Activated CD4-positive, alpha-beta T cell treated with anti-CD3 and anti-CD28 coated beads for 36 hours (primary cell): ENCODE measurements at regions not wholly inside any gene's neighbourhood (a gene's known extent, or its start where the extent isn't known, plus 50 kb on each side); places are given as distances from the start of the nearest gene placed in this dataset.

Experiments
- ATAC-seq: fragments of 200-7000 bp; cut with Tn5 transposase; one replicate; pipeline ENCODE4 v1.10.0; 2021; ENCODE audit warnings: mild to moderate bottlenecking, moderate library complexity
- CTCF ChIA-PET: fragments of 350-600 bp; sonication (Branson Sonifier 250); formaldehyde crosslinking; loops from one replicate; lab custom pipeline; 2021; ENCODE audit warnings: antibody characterized with exemption; lab: Charles Lee
- POLR2A ChIA-PET: fragments of 350-600 bp; sonication (Branson Sonifier 250); formaldehyde crosslinking; loops from one replicate; lab custom pipeline; 2021; ENCODE audit warnings: antibody characterized with exemption, inconsistent platforms; lab: Charles Lee
- DNase-seq: peaks from one replicate; pipeline ENCODE4 v3.0.0-alpha.2; 2020
- H3K27ac Mint-ChIP-seq: one replicate; pipeline ENCODE4 v1.8.0; 2021; ENCODE audit warnings: mixed read lengths
- H3K27me3 Mint-ChIP-seq: one replicate; pipeline ENCODE4 v1.8.0; 2021; ENCODE audit warnings: mixed read lengths
- H3K36me3 Mint-ChIP-seq: one replicate; pipeline ENCODE4 v1.8.0; 2021; ENCODE audit warnings: low read depth, mixed read lengths
- H3K4me1 Mint-ChIP-seq: one replicate; pipeline ENCODE4 v1.8.0; 2021; ENCODE audit warnings: mixed read lengths
- H3K4me3 Mint-ChIP-seq: one replicate; pipeline ENCODE4 v1.8.0; 2021; ENCODE audit warnings: mild to moderate bottlenecking, moderate library complexity, mixed read lengths
- H3K9me3 Mint-ChIP-seq: one replicate; pipeline ENCODE4 v1.8.0; 2021; ENCODE audit warnings: low read depth, mixed read lengths
- intact Hi-C, 2 experiments: fragments of 100-400 bp; cut with DNase I in 1 of 2; cut with micrococcal nuclease in 1 of 2; formaldehyde crosslinking; loops; one replicate each; pipeline versions ENCODE4 v1.14.2 to v1.15.1; 2022 to 2024; cut with DNase I, micrococcal nuclease

DNA sequence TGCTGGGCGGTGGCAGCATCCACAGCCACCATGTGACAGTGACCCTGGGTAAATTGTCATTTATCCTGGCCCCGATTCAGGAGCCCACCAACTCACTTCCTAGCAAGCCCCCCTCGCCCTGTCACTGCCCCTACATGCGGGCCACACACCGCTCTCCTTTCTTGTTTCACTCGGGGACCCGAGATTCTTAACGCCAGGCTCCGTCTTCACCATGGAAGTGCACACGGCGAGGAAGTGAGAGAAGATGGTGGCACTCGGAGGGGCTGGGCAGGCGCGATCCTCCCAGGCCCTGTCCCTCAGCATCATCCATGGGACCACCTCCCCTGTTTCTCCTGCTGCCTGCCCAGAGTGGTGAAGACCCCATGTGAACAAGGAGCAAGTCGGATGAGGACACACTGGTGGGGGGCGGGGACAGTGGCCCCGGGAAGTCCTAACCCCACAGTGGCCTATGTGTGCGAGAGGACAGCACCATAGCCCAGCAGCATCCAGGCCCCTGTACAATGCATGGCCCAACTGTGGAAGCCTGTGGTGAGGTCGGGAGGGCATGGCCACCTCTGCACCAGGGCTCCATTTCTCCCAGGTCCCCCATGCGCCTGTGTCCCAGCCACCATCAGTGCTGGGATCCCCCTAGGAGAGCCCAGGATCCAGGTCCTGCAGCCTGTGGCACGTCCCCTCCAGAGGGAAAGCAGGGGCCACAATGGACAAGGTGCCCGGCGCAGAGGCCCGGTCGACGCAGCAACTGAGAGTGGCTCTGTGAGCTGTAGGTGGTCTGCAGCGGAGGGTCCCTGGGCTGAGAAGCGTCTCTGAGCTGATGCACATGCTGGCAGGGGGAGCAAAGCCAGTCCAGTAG lies 262.8 kb downstream of the BRD1 start:
- no peak for ATAC-seq
- no peaks in the 10 kb centered on the region for H3K4me1 Mint-ChIP-seq
- ChIA-PET CTCF (interaction anchor here (0.6 kb wide), 1 partner anchor 1160 kb away, joined by 3 read pairs; no protein-coding TSS in a partner anchor), POLR2A (no interaction called here)
- no peak overlapping the region for H3K27ac Mint-ChIP-seq
- intact Hi-C loops, result no loop called here
- no peak overlapping the region for H3K4me3 Mint-ChIP-seq
- peaks cover 12% of the 10 kb centered on the region for H3K36me3 Mint-ChIP-seq
- no peak for DNase-seq
- H3K9me3 Mint-ChIP-seq, result peaks cover 7% of the 10 kb centered on the region
- no peaks in the 10 kb centered on the region for H3K27me3 Mint-ChIP-seq

DNA sequence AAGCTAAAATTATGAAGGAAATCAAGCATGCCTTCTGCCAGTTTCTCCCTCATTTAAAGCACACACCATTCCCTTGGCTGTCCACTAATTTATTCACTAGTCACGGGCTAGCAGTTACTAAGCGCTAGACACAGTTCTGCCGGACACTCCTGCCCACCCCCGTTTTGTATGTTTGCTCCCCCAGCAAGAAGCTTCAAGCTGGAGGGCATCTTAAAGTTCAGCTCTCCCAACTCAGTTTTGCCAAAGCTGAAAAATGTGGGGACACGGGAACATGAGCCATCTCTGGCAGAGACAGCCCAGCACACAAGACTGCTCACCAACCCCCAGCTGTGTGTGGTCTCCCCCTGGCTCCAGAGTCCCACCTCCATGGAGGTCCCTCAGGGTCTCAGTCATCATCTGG lies 263.6 kb downstream of the BRD1 start:
- ATAC-seq (no peak), DNase-seq (no peak)
- intact Hi-C loops, result no loop called here
- POLR2A ChIA-PET, result no interaction called here
- Mint-ChIP-seq H3K27me3 (no peaks in the 10 kb centered on the region), H3K4me3 (no peak overlapping the region), H3K36me3 (peaks cover 11% of the 10 kb centered on the region), H3K27ac (no peak overlapping the region), H3K4me1 (no peaks in the 10 kb centered on the region), H3K9me3 (peaks cover 7% of the 10 kb centered on the region)
- CTCF ChIA-PET, result no interaction called here

DNA sequence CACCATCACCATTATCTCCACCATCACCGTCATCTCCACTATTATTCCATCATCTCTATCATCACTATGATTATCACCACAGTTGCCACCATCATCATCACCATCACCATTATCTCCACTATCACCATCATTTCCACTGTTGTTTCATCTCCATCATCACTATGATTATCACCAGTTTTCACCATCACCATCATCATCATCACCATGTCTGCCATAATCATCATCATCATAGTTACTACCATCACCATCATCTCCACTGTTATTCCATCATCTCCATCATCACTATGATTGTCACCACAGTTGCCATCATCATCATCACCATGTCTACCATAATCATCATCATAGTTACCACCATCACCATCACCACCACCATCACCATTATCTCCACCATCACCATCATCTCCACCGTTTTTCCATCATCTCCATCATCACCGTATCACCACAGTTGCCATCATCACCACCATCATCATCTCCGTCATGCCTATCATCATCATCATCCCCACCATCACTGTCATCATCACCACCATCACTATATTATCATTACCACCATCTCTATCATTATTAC lies 264.9 kb downstream of the BRD1 start:
- CTCF ChIA-PET, result no interaction called here

DNA sequence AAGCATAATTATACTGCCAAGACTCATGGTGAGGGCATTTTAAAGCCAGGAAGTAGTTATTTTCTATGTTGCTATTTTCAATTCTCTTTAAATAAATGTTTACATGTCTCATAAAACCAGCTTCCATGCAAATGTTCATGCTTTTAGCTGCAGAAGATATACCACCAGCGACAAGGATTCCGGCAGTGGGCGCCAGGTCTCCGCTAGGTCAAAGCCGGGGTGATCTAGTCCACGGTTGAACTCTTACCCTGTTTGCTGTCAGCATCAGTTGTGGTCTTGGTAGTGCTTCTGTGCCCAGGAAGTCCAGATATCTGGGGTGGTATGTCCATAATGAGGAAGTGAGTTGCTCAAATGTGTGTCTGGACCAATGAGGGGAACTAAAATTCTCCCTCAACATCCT lies 265.7 kb downstream of the BRD1 start:
- ATAC-seq, result no peak
- POLR2A ChIA-PET, result no interaction called here
- DNase-seq, result no peak
- intact Hi-C loops, result no loop called here
- Mint-ChIP-seq H3K4me3 (no peak overlapping the region), H3K4me1 (no peaks in the 10 kb centered on the region), H3K9me3 (peaks cover 10% of the 10 kb centered on the region), H3K36me3 (peaks cover 21% of the 10 kb centered on the region), H3K27me3 (no peaks in the 10 kb centered on the region), H3K27ac (no peak overlapping the region)
- CTCF ChIA-PET, result no interaction called here

More for the DNA sequence above, 264.9 kb downstream of the BRD1 start:
- Mint-ChIP-seq H3K9me3 (peaks cover 7% of the 10 kb centered on the region), H3K27ac (no peak overlapping the region), H3K4me1 (no peaks in the 10 kb centered on the region), H3K4me3 (no peak overlapping the region), H3K36me3 (peaks cover 16% of the 10 kb centered on the region), H3K27me3 (no peaks in the 10 kb centered on the region)
- DNase-seq (no peak), ATAC-seq (no peak)
- intact Hi-C loops, result no loop called here
- POLR2A ChIA-PET, result no interaction called here

DNA sequence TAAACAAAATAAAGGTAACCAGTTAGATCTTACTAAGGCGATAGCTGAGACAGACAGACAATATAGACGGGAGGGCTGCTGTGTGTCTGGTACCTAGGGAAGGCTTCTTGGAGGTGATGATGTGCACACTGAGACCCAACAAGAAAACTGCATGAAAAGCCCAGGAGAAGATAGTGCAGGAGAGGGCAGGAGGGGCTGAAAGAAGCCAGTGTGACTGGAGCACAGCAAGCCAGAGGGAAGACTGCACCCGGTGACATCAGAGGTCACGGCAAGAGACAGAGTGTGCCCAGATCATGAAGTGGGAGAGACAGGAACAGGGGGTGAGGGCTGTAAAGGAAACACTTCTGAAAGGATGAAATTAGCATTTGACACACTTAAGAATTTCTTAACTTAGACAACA lies 266.3 kb downstream of the BRD1 start:
- no peak overlapping the region for H3K4me3 Mint-ChIP-seq
- no peak overlapping the region for H3K27ac Mint-ChIP-seq
- CTCF ChIA-PET, result no interaction called here
- H3K36me3 Mint-ChIP-seq, result peaks cover 24% of the 10 kb centered on the region
- H3K27me3 Mint-ChIP-seq, result no peaks in the 10 kb centered on the region
- peaks cover 10% of the 10 kb centered on the region for H3K9me3 Mint-ChIP-seq
- POLR2A ChIA-PET, result no interaction called here
- DNase-seq (no peak), ATAC-seq (no peak)
- intact Hi-C loops, result no loop called here
- no peaks in the 10 kb centered on the region for H3K4me1 Mint-ChIP-seq

DNA sequence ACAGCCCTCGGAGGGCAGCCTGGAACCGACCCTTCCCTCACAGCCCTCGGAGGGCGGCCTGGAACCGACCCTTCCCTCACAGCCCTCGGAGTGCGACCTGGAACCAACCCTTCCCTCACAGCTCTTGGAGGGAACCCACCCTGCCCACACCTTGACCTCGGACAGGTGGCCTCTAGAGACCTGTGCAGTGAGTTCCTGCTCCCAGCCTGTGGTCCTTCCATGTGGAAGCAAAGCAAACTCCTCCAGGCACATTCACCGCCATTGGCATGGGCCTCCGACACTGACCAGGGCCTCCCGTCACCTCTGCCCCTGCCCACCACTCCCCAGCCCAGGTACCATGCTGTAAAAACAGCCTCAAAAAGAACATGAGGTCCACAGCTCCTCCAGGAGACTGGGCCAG lies 272.1 kb downstream of the BRD1 start:
- intact Hi-C loops, result no loop called here
- no peak overlapping the region for H3K4me3 Mint-ChIP-seq
- no peaks in the 10 kb centered on the region for H3K4me1 Mint-ChIP-seq
- ATAC-seq, result no peak
- H3K27ac Mint-ChIP-seq, result no peak overlapping the region
- H3K27me3 Mint-ChIP-seq, result no peaks in the 10 kb centered on the region
- ChIA-PET CTCF (no interaction called here), POLR2A (no interaction called here)
- DNase-seq, result no peak
- peaks cover 18% of the 10 kb centered on the region for H3K36me3 Mint-ChIP-seq
- peaks cover 3% of the 10 kb centered on the region for H3K9me3 Mint-ChIP-seq

DNA sequence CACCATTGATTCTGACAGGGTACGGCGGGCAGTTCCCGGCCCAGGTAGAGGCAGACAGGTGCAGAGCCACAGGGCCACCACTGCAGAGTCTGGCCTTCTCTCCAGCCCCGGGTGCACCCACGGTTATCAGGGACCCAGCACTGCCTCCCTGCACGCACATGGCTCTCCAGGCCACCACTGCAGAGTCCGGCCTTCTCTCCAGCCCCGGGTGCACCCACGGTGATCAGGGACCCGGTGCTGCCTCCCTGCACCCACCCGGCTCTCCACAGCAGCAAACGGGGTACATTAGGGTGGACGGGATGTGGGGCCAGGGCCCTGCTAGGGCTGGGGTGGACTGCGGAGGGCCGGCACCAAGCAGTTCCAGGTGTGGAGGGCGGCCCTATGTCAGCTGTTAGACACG lies 272.9 kb downstream of the BRD1 start:
- Mint-ChIP-seq H3K9me3 (peaks cover 3% of the 10 kb centered on the region), H3K4me3 (no peak overlapping the region), H3K36me3 (peaks cover 14% of the 10 kb centered on the region), H3K4me1 (no peaks in the 10 kb centered on the region), H3K27ac (no peak overlapping the region), H3K27me3 (no peaks in the 10 kb centered on the region)
- intact Hi-C loops, result no loop called here
- ChIA-PET CTCF (no interaction called here), POLR2A (no interaction called here)
- ATAC-seq (no peak), DNase-seq (no peak)

DNA sequence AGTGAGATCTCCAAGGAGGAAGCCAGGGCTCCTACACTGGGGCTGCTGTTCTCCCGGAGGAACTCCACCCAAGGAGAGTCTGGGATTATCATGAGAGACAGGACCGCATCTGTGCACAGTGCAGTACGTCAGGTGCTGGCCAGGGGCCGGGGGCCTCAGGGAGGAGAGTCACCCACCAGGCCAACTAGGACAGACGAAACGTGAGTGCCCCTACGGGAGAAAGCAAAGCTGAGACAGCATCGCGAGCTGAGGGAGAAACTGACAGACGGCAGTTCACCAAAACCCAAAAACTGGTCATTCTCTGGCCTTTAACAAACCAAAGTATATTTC lies 273.4 kb downstream of the BRD1 start:
- Mint-ChIP-seq H3K27me3 (no peaks in the 10 kb centered on the region), H3K27ac (no peak overlapping the region), H3K9me3 (peaks cover 3% of the 10 kb centered on the region), H3K4me1 (no peaks in the 10 kb centered on the region), H3K36me3 (peaks cover 14% of the 10 kb centered on the region), H3K4me3 (no peak overlapping the region)
- no peak for ATAC-seq
- intact Hi-C loops, result no loop called here
- ChIA-PET POLR2A (no interaction called here), CTCF (no interaction called here)
- DNase-seq, result no peak

DNA sequence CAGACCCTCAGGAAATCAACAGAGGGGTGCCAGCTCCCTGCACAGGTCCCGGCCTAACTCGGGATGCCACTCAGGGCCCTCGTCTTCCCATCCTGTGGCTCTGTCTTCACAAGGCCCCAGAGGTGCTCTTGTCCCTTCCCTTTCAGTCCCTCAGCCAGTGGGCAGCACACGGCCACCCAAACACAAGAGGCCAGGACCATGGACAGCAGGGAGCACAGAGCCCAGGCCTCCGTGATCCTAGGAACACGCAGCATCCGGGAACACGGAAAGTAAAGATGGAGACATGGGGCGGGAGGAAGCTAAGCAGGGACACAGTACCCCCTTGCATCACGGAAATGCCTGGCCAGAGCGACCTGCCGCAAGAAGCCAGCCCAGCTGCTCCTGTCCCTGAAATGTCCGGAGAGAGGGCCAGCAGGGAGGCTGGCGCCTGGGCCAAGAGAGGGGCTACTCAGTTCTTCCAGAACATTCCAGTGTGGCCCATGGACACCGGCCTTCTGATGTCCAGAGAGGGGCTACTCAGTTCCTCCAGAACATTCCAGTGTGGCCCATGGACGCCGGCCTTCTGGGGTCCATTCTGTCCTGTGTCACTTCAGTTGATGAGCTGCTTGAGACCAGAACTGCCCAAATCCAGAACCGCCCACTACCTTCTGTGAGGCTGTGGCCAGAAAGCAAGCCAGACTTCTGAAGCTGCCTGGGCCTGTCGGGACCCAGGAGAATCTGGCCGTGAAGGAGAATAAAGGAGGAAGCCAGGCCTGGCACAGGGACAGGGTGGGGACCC lies 274.0 kb downstream of the BRD1 start:
- no peak overlapping the region for H3K27ac Mint-ChIP-seq
- ATAC-seq (no peak), DNase-seq (no peak)
- ChIA-PET POLR2A (no interaction called here), CTCF (no interaction called here)
- peaks cover 12% of the 10 kb centered on the region for H3K36me3 Mint-ChIP-seq
- no peak overlapping the region for H3K4me3 Mint-ChIP-seq
- peaks cover 3% of the 10 kb centered on the region for H3K9me3 Mint-ChIP-seq
- H3K27me3 Mint-ChIP-seq, result no peaks in the 10 kb centered on the region
- no peaks in the 10 kb centered on the region for H3K4me1 Mint-ChIP-seq
- intact Hi-C loops, result no loop called here

DNA sequence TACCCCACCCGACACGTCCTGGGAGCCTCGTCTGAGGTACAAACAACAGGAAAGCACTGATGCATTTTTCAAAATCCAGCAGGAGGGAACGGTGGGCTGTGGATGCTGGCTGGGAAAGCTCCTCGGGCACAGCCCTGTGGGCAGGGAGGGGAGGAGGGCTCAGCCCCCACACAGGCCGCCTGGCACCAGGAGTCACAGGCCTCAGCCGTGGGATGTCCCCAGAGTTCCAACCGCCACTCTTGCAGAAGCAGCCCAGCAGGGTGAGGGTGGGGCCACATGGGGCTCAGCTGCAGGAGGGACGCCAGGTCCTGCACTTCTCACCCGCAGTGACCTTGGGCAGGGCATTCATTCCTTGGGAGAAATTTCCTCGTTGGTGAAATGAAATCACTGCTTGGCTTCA lies 274.6 kb downstream of the BRD1 start:
- ATAC-seq (no peak), DNase-seq (no peak)
- no peak overlapping the region for H3K27ac Mint-ChIP-seq
- ChIA-PET CTCF (no interaction called here), POLR2A (no interaction called here)
- peaks cover 3% of the 10 kb centered on the region for H3K9me3 Mint-ChIP-seq
- intact Hi-C loops, result no loop called here
- H3K4me3 Mint-ChIP-seq, result no peak overlapping the region
- H3K36me3 Mint-ChIP-seq, result peaks cover 8% of the 10 kb centered on the region
- H3K27me3 Mint-ChIP-seq, result no peaks in the 10 kb centered on the region
- no peaks in the 10 kb centered on the region for H3K4me1 Mint-ChIP-seq

DNA sequence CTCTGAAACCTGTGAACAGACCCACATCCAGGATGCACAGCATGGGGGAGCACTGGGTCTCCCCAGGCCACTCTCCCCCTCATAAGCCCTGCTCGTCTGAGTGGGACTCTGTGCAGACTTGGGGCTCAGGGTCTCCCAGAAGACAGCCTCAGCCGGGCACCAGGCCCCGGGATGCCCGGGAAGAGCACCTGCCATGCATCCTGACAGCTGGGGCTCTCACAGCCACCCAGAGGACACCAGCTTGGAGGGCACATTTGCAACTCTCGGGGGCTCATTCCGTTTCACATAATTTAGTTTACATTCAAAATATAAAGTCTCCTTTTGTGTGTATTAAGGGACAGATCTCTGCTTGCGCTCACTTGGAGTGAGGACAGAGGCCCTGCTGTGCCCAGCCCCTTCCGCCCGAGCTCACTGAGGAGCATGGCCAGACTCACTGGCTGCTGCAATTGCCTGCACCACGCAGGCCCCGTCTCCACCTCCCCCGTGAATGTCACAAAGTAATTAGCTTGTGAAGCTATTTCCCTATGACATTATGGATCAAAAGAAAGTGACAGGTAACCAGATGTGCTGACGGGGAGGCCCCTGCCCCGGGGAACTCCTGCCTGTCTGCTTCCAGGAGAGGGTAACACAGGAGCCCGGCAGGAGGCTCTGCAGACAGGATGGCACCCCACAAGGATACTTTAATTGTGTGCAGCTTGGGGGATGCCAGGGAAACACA lies 275.6 kb downstream of the BRD1 start:
- Mint-ChIP-seq H3K4me1 (no peaks in the 10 kb centered on the region), H3K27ac (no peak overlapping the region), H3K27me3 (no peaks in the 10 kb centered on the region), H3K9me3 (peaks cover under 1% of the 10 kb centered on the region), H3K4me3 (no peak overlapping the region), H3K36me3 (peaks cover 5% of the 10 kb centered on the region)
- intact Hi-C loops, result no loop called here
- DNase-seq, result no peak
- CTCF ChIA-PET, result no interaction called here
- ATAC-seq, result no peak
- POLR2A ChIA-PET, result no interaction called here
